Stomach (tissue), 4 donors: ENCODE measurements at regions not wholly inside any gene's neighbourhood (a gene's known extent, or its start where the extent isn't known, plus 50 kb on each side); places are given as distances from the start of the nearest gene placed in this dataset.

Source experiments
- EP300 ChIP-seq: sonication (generic); formaldehyde crosslinking; IDR thresholded peaks from one replicate; pipeline ENCODE4 v1.6.1; 2017; ENCODE audit warnings: antibody characterized with exemption
- POLR2A ChIP-seq, 4 donors: fragments of 450-650 bp; IDR thresholded peaks; one replicate each; pipeline ENCODE4 v1.6.1; 2016; ENCODE audit warnings: antibody characterized with exemption in 4 of 4, control low read depth in 2 of 4, mild to moderate bottlenecking in 1 of 4, moderate library complexity in 1 of 4
- POLR2AphosphoS5 ChIP-seq, 3 donors: sonication (generic); formaldehyde crosslinking; IDR thresholded peaks; one replicate each; pipeline ENCODE4 v1.6.1; 2016; ENCODE audit warnings: antibody characterized with exemption in 3 of 3
- TF ChIP-seq, protein P1 (sequence below), 7 experiments: fragments of 450-650 bp in 4 of 7; fragments of 200-600 bp in 3 of 7; sonication (generic) in 3 of 7; IDR thresholded peaks; one replicate each; pipeline ENCODE4 v1.5.1; 2016 to 2019; ENCODE audit warnings: antibody characterized with exemption in 7 of 7, control low read depth in 2 of 7, mild to moderate bottlenecking in 1 of 7

DNA sequence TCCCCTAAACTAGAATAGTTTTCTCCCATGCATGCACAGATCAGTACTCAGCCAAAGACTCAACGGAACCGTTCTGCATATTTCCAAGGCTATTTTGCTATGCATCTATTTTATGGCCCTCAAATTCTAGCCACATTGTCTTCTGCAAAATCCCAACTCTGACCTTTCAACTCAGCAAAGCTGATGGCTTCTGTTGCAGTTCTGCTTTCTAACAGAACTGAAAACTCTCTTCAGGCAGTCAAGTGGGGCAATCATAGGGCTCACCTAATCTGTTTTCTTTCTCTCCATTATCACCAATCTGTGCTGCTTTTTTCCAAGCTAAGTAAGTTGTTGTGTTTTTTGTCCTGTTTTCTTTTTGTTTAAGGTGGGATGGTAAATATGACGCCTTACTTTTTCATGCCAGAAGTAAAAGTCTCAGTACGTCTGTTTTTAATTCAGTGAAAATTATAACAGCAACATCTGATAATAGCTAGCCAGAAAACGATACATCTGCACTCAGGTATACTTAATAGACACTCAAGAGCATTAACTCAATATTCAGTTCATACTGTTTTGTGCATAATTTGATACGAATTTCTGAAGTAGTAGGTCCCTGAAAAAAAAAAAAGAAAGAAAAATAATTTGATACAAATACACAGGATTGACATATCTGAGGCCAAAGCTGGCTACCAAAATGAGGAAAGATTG is 454.3 kb downstream of the TLE1 start:
- TF ChIP-seq, protein P1, sequence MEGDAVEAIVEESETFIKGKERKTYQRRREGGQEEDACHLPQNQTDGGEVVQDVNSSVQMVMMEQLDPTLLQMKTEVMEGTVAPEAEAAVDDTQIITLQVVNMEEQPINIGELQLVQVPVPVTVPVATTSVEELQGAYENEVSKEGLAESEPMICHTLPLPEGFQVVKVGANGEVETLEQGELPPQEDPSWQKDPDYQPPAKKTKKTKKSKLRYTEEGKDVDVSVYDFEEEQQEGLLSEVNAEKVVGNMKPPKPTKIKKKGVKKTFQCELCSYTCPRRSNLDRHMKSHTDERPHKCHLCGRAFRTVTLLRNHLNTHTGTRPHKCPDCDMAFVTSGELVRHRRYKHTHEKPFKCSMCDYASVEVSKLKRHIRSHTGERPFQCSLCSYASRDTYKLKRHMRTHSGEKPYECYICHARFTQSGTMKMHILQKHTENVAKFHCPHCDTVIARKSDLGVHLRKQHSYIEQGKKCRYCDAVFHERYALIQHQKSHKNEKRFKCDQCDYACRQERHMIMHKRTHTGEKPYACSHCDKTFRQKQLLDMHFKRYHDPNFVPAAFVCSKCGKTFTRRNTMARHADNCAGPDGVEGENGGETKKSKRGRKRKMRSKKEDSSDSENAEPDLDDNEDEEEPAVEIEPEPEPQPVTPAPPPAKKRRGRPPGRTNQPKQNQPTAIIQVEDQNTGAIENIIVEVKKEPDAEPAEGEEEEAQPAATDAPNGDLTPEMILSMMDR (IDR thresholded peaks at IDR 0.05): no peak
- TF ChIP-seq EP300: no peak
- no peak for TF ChIP-seq POLR2AphosphoS5 (IDR thresholded peaks at IDR 0.05)
- no peak for TF ChIP-seq POLR2A (IDR thresholded peaks at IDR 0.05)
